ENCODE measurements at regions not wholly inside any gene's neighbourhood (a gene's known extent, or its start where the extent isn't known, plus 50 kb on each side); places are given as distances from the start of the nearest gene placed in this dataset.
"Not testable (repeated sequence)": the region's sequence is repeated elsewhere in the genome, so short reads cannot be mapped to it uniquely, and the experiment has no call there.

DNA sequence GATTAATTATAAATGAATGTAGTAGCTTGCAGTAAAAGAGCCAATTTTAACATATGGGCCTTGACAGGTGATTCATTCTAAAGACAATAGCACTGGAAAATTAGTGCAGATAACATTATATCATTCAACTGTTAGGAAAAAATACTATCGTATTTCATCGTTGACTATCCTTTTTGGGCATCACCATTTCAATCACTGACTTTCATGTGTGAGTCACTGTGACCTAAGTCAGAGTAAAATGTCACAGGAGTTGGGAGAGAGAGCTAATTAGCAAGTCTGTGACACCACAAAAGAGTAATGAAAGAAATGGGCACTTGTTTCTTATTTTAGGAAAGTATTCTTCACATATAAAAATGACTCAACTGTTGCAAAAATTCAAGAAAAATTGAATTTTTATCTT lies 253.8 kb upstream of the CNTN5 start:
- TF ChIP-seq, protein P1, sequence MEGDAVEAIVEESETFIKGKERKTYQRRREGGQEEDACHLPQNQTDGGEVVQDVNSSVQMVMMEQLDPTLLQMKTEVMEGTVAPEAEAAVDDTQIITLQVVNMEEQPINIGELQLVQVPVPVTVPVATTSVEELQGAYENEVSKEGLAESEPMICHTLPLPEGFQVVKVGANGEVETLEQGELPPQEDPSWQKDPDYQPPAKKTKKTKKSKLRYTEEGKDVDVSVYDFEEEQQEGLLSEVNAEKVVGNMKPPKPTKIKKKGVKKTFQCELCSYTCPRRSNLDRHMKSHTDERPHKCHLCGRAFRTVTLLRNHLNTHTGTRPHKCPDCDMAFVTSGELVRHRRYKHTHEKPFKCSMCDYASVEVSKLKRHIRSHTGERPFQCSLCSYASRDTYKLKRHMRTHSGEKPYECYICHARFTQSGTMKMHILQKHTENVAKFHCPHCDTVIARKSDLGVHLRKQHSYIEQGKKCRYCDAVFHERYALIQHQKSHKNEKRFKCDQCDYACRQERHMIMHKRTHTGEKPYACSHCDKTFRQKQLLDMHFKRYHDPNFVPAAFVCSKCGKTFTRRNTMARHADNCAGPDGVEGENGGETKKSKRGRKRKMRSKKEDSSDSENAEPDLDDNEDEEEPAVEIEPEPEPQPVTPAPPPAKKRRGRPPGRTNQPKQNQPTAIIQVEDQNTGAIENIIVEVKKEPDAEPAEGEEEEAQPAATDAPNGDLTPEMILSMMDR (IDR thresholded peaks at IDR 0.05), result no peak
- ATAC-seq (ENCODE audit: low FRiP score) (no peak), DNase-seq (ENCODE audit: low spot score) (no peak)

DNA sequence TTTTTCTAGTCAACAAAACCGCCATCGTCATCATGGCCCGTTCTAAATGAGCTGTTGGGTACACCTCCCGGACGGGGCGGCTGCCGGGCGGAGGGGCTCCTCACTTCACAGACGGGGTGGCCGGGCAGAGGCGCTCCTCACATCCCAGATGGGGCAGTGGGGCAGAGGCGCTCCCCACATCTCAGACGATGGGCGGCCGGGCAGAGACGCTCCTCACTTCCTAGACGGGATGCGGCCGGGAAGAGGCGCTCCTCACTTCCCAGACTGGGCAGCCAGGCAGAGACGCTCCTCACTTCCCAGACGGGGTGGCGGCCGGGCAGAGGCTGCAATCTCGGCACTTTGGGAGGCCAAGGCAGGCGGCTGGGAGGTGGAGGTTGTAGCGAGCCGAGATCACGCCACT lies 250.7 kb upstream of the CNTN5 start:
- not testable (repeated sequence) for ATAC-seq (ENCODE audit: low FRiP score); DNase-seq (ENCODE audit: low spot score)

DNA sequence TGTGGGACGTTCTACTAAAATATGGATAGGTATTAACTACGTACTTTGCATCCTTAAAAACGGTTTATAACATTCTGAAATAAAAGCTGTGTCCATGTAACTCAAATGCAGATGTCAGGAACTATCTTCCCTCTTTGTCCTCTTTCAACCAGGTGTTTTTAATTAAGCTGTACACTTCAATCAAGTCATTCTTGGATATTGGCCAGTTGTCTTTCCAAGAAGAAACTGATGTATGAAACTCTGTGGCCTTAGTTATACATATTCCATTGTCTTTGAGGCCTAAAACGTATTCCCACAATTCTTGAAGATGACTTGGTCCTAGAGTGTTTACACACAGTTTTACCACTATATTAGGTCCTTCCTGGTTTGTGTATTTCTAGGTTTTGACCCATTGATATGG lies 249.0 kb upstream of the CNTN5 start:
- TF ChIP-seq, protein P1 (IDR thresholded peaks at IDR 0.05), result no peak
- no peak for DNase-seq (ENCODE audit: low spot score)

DNA sequence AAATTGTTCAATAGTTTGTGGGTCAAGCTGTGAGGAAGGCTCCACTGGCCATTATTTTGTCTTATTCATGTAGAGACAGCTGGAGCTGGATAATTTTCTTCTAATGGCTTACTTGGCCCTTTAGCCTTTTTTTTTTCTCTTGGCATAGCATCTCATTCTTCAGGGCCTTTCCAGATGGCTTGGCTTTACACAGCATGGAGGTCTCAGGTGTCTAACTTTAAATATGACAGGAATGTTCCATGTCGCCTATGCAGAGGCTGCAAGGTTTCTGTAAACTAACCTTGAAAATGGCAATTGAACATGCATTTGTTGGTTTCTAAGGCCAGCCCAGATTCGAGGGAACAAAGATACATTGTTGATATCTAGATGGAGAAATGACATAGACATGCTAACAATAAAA lies 247.9 kb upstream of the CNTN5 start:
- DNase-seq (ENCODE audit: low spot score) (no peak), ATAC-seq (ENCODE audit: low FRiP score) (no peak)
- TF ChIP-seq, protein P1 (IDR thresholded peaks at IDR 0.05), result no peak

More for the DNA sequence above, 249.0 kb upstream of the CNTN5 start:
- no peak for ATAC-seq (ENCODE audit: low FRiP score)

DNA sequence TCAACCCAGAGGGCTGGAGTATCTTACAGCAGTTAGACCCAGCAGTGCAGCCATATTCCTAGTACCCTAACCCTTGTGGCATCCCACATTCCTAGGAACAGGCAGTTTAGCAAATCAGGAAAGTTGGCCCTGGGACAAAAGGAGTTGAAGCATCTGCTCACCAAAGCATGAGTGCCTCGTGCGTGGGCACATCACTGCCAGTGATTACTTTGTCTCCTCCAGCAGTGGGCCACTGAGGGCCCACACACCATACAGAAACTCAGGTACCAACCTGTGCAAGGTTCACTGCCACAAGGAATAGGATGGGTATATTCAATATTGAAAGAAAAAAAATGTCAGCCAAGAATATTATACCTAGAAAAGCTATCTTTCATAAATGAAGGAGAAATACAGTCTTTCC lies 227.5 kb upstream of the CNTN5 start:
- TF ChIP-seq, protein P1 (IDR thresholded peaks at IDR 0.05), result no peak
- ATAC-seq (ENCODE audit: low FRiP score) (no peak), DNase-seq (ENCODE audit: low spot score) (no peak)

DNA sequence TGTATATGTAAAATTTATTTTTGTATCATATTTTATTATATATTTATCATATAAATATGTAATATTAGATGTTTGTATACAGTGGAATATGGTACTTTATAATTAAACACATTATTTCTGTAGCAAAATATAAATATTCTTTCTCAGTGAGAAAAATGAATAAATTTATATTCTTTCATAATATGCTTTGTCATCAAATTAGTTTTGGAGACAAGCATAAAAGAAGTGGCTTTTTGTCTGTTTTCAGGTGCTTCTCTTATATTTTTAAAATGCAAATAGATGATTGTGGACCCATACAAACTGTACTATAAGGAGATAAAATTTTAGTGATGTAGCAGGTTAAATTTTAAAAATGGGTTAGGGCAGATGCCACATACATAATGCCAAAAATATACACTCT lies 222.4 kb upstream of the CNTN5 start:
- TF ChIP-seq, protein P1 (IDR thresholded peaks at IDR 0.05), result no peak
- no peak for ATAC-seq (ENCODE audit: low FRiP score)
- DNase-seq (ENCODE audit: low spot score), result no peak

DNA sequence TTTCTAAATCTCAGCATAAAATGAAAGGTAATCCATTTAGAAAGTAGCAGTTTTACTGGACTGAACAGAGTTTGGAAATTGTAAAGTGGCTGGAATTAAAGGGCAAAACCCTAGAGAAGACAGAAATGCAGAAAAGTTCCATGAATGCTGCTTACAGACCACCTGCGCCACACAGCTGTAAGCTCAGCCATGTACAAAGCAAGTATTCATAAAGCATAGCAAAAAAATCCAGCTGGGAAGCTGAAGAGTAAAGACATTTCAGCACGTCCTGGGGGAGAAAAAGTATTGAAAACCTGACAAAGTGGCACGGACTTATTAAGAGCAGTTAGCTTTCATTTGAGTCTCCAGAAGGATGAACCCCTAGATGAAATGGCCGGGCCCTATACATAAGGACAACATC lies 220.1 kb upstream of the CNTN5 start:
- DNase-seq (ENCODE audit: low spot score) (no peak), ATAC-seq (ENCODE audit: low FRiP score) (no peak)
- TF ChIP-seq, protein P1 (IDR thresholded peaks at IDR 0.05), result no peak
